Coronary artery (tissue), 2 donors: ENCODE measurements at regions not wholly inside any gene's neighbourhood (a gene's known extent, or its start where the extent isn't known, plus 50 kb on each side); places are given as distances from the start of the nearest gene placed in this dataset.

Experiments
- DNase-seq: peaks from one replicate; pipeline ENCODE4 v3.0.0-alpha.2; 2017; ENCODE audit warnings: low spot score
- H3K27ac ChIP-seq, 2 donors: fragments of 200-600 bp; sonication (generic); one replicate each; pipeline ENCODE4 v1.5.1; 2016 to 2019
- H3K4me3 ChIP-seq: fragments of 200-600 bp; sonication (generic); 2 replicates; pipeline ENCODE4 v1.5.1; 2016; ENCODE audit warnings: mild to moderate bottlenecking, moderate library complexity
- CTCF ChIP-seq: fragments of 200-600 bp; sonication (generic); IDR thresholded peaks from one replicate; pipeline ENCODE4 v1.5.1; 2019; ENCODE audit warnings: antibody characterized with exemption

DNA sequence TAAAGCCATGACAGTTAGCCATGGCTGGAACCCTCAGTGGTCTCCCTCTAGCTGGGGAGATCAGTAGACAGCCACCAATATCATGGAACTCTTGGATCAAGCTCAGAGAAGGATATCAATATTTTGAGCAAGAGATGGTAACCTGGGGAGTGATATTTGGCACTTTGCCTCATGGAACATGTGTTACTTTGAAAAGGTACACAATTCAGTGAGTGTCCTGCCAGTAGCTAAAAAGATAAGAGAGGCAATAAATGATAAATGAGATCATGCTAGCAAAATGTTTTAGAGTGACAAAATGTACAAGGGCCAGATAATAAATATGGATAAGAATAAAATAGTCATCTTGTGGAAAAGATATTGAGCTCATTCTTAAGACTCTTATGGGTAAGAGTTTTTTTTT lies 1618.7 kb downstream of the OLFM4 start:
- H3K27ac ChIP-seq = no peak overlapping the region
- TF ChIP-seq CTCF = no peak
- no peak for DNase-seq
- no peak overlapping the region for H3K4me3 ChIP-seq

DNA sequence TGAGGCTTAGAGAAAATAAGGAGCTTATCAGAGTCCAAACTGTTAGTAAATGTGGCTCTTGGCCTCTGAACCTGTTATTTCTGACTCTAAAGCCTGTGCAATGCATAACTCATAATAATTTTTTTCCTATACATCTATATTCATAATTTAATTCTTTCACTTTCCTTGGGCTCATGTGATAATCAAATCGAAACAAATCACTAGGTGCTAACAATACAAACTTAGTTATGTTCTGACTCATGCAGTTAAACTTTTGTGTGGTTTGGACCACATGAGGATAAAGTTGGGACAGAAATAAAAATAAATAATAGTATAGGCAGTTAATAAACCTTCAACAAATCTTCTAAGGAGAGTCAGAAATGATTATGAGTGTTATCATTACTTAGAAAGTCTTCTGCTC lies 1629.0 kb downstream of the OLFM4 start:
- Histone ChIP-seq H3K4me3 (no peak overlapping the region), H3K27ac (no peak overlapping the region)
- TF ChIP-seq CTCF = no peak
- DNase-seq = no peak

DNA sequence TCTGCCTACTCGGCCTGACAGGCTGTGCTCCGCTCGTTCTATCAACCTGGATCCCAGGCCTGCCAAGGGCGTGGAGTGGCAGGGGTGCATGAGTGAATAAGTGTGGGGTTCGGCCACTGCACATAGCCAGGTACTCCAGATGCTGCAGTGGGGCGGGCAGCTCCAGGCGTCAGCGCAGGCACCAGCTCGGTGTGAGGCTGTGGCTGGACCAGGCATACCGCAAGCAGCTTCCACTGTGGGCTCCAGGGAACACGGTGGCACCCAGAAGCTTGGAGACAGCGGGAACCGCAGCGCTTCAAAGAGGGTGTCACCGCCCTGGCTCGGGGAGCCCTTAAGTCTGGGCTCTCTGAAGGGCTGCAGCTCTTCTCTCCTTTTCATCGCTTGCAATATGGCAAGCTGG lies 1630.2 kb downstream of the OLFM4 start:
- no peak overlapping the region for H3K27ac ChIP-seq
- DNase-seq = no peak
- H3K4me3 ChIP-seq = no peak overlapping the region
- no peak for TF ChIP-seq CTCF

DNA sequence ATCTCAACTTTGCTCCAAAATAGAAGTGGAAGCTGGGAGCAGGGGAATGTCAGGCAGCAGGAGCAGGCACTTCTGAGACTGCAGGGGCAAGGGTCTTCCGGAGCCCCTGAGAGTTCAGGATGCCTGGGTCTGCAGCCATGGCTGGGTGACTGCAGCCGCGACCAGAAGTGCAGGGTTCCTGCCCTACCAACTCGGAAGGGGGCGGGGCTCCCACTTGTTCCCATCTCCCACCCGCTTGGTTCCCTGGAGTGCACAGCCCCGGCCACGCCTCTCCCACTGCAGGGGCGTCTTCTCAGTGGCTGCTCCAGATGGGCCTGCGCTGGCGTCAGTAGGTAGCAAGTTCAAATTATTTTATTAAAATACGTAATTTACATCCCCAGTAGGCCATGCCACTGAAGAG lies 1631.7 kb downstream of the OLFM4 start:
- TF ChIP-seq CTCF = no peak
- DNase-seq = no peak
- no peak overlapping the region for H3K27ac ChIP-seq
- no peak overlapping the region for H3K4me3 ChIP-seq

GRCh38 chr13:54676526-54677113 lies 1648.0 kb downstream of the OLFM4 start:
- H3K27ac ChIP-seq = no peak overlapping the region
- no peak for DNase-seq
- no peak for TF ChIP-seq CTCF
- no peak overlapping the region for H3K4me3 ChIP-seq

GRCh38 chr13:54682184-54682583 lies 1653.6 kb downstream of the OLFM4 start:
- no peak for TF ChIP-seq CTCF
- no peak for DNase-seq
- H3K4me3 ChIP-seq = no peak overlapping the region

DNA sequence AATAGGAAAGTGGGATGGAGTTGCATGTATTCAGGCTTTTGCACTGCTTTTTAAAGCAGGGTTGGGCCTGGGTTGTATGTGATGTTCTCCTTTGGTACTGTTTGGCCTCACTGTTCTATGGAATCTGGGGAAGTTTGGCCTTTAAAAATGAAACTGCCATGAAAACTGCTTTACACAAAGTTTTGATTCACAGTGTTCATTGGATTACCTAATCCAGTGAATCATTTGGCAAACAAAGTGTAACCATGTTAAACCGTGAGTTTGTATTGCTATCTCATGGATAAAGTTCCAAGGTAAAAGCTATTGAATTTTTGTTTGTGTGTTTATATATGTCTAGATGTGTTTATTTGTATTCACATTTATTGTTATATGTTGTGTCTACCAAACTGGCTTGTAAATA lies 1658.6 kb downstream of the OLFM4 start:
- Histone ChIP-seq H3K4me3 (no peak overlapping the region), H3K27ac (no peak overlapping the region)
- DNase-seq = no peak
- TF ChIP-seq CTCF = no peak

More at GRCh38 chr13:54682184-54682583, 1653.6 kb downstream of the OLFM4 start:
- H3K27ac ChIP-seq = no peak overlapping the region
